WI38 (cell line): ENCODE measurements at regions not wholly inside any gene's neighbourhood (a gene's known extent, or its start where the extent isn't known, plus 50 kb on each side); places are given as distances from the start of the nearest gene placed in this dataset.
A peak's percentile ranks its signal among the peaks of the same experiment; 100 is the strongest.

Source experiments
- H3K4me3 ChIP-seq: 2 replicates; pipeline ENCODE4 v1.5.1; 2011; ENCODE audit warnings: low read depth, mild to moderate bottlenecking, control low read depth, low read length
- CTCF ChIP-seq: IDR thresholded peaks from 2 replicates; pipeline ENCODE4 v1.5.1; 2012; ENCODE audit warnings: low read depth, mild to moderate bottlenecking, control low read depth, low read length

- H3K4me3 ChIP-seq = no peak overlapping the region
- no peak for TF ChIP-seq CTCF
Measured at GRCh38 chr3:57009802-57010201, 50.7 kb upstream of the SPATA12 start.

DNA sequence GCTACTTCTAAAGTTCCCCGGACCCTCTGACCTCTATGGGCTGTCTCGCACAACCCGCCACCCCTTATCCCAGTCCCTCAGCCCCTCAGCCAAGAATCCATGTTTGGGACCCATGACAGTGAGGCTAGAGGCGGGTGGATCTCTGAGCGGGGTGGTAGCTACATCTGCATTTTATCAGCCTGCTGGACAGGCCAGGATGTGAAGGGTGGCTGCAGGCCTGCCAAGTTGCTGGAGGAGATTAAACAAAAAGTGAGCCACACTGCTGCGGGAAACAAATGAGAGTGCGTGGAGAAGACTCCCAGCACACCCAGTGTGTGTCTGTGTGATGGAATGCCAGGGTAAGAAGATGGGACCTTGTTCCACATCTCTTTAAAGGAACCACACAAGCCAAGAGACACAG, 51.1 kb upstream of the SPATA12 start:
- no peak for TF ChIP-seq CTCF
- H3K4me3 ChIP-seq = no peak overlapping the region

DNA sequence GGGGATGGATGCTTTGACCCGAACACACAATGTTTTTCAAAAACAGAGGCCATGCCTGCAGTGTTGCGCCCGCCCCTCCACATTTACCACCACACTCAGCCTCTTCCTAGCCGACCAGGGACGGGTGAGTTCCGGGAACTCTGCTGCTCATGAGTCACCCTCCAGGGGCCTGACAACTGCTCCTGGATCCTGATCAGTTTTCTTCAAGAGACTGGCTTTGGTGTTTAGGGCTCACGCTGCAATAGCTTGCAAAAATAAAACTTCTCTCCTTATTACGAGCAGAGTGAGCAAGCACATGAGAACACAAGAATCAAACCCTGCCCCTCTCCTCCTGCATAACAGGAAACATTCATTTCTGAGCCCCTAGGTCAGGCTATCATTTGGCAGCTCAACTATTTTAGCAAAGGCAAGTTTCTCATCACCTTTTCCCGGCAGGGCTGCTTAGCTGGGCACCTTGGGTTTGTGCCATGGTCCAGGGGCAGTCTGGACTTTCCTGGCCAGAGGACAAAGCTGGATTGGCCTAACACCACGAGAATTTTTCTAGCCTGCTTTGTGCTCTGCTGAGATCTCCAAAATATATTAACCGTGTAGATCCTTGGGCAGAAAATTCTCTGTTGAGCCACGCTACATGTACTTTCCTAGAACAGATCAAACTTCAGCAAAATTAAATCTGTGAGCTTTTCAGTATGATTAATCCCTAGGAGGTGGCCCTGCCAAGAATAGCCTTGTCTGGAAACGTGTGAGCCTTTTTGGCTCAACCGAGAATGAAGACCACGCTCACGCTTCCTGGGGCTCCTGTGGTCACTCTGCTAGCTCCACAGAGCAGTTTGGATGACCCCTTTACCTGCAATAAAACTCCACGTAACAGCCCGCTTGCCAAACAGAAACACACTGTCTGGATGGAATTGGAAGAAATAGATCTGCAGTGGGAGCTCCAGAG, 52.7 kb upstream of the SPATA12 start:
- no peak for TF ChIP-seq CTCF

GRCh38 chr3:57006949-57007419, 53.5 kb upstream of the SPATA12 start:
- no peak overlapping the region for H3K4me3 ChIP-seq
- no peak for TF ChIP-seq CTCF

More for the DNA sequence above, 52.7 kb upstream of the SPATA12 start:
- H3K4me3 ChIP-seq = 0 out of 2 replicates have a peak overlapping the region, but pooled peaks have one; percentile 2

- no peak for TF ChIP-seq CTCF
- H3K4me3 ChIP-seq = no peak overlapping the region
Measured at GRCh38 chr3:57006179-57006657, 54.2 kb upstream of the SPATA12 start.

DNA sequence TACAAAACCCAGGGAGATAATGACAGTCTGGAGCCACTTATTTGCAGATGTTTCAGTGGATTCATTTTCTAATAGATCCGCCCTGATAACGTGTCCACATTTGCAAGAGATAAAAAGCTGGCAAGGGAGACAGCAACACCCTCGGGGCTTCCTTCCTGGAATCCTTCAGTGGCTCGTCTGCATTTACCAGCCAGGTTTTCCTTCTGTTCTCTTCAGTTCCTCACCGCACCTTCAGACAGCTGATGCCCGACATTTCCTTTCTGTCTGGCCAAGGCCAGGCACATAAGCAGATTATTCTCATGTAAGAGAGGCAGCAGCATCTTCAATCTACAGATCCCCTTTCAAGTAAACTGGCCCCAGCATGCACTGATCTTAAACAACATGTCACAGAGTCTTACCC, 56.2 kb upstream of the SPATA12 start:
- TF ChIP-seq CTCF = no peak
- H3K4me3 ChIP-seq = no peak overlapping the region

DNA sequence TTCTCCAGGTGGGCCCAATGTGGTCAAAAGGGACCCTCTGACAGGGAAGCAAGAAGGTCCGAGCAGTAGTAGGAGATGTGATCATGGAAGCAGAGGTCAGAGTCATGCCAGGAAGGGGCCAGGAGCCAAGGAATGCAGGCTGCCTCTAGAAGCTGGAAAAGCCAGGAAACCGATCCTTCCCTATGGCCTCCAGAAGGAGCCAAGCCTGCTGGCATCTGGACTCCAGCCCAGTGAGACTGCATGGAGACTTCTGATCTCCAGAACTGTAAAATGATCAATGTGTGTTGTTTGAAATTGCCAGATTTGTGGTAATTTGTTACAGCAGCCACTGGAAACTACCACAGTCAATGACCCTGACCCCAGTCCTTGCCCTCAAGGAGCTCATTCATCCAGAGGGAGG, 56.8 kb upstream of the SPATA12 start:
- no peak for TF ChIP-seq CTCF
- H3K4me3 ChIP-seq = no peak overlapping the region
